H7 (cell line): ENCODE measurements at regions not wholly inside any gene's neighbourhood (a gene's known extent, or its start where the extent isn't known, plus 50 kb on each side); places are given as distances from the start of the nearest gene placed in this dataset.

Experiments
- DNase-seq: peaks from one replicate; pipeline ENCODE4 v3.0.0; 2012
- H3K27me3 ChIP-seq: 2 replicates; pipeline ENCODE4 v1.6.0; 2011; ENCODE audit warnings: mild to moderate bottlenecking, low read length; ENCODE audit not compliant: control insufficient read depth, insufficient read depth
- H3K36me3 ChIP-seq: replicated peaks from 2 replicates; pipeline ENCODE4 v1.5.1; 2011; ENCODE audit warnings: low read length; ENCODE audit not compliant: control insufficient read depth, insufficient read depth
- H3K4me3 ChIP-seq: 2 replicates; pipeline ENCODE4 v1.5.1; 2011; ENCODE audit warnings: low read depth, mild to moderate bottlenecking, control low read depth, low read length, moderate library complexity; ENCODE audit not compliant: insufficient read depth

DNA sequence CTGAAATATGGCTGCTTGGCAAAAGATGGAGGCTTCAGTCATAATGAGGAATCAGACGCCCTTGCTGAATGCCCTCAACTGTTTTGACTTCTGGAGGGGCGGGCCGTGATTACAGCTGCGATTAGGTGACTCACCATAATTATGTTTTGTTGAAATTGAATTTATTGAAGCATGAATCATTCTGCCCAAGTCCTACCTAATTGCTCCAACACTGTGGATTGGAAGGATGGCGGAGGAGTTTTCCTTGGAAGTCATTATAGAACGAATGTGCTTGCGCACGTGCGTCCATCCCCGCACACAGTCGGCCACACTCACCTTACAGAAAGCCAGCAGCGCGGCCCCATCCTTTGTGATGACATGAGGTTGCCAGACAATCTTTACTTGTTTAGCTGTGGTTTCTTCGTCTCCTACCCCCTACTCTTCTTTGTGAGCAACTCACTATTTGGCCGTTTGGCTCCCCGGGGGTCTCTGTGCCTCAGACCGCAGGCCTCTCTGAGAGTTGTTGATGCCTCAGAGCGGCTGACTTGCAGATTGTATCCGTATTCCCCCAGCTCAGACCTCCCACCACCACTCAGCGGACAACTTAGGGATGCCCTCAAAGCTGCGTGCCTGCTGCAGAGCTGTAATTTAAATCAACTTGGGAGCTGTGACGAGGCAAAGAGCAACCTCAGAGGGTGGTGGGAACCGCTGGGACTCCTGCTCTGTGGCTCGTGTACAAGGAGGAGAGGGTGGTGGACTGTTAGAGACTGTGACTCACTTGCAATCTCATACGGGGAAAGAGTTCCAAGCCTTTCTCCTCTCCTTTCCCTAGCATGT, 513.4 kb downstream of the TNS1 start:
- no peaks in the 10 kb centered on the region for H3K36me3 ChIP-seq
- peak; percentile 13 for DNase-seq
- H3K27me3 ChIP-seq = no peaks in the 10 kb centered on the region
- no peak overlapping the region for H3K4me3 ChIP-seq

DNA sequence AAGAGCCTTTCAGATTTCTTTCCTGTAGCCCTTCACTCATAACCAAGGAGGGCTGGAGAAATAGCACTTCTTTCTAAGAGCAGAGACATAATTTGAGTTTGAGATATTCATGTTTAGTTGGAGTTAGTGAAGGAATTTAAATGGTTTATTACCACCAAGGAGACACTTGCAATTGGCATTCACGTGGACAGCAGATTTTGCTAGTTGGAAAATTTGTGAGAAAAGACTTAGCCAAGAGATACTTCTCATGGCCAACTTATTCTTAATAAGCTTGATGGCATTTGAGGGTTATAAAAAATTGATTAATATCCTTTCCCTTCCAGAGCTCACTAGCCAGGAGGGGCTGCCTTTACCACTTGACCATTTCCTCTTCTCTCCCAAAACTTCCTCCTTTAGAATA, 518.7 kb downstream of the TNS1 start:
- DNase-seq = no peak
- no peaks in the 10 kb centered on the region for H3K27me3 ChIP-seq
- H3K4me3 ChIP-seq = no peak overlapping the region
- no peaks in the 10 kb centered on the region for H3K36me3 ChIP-seq

DNA sequence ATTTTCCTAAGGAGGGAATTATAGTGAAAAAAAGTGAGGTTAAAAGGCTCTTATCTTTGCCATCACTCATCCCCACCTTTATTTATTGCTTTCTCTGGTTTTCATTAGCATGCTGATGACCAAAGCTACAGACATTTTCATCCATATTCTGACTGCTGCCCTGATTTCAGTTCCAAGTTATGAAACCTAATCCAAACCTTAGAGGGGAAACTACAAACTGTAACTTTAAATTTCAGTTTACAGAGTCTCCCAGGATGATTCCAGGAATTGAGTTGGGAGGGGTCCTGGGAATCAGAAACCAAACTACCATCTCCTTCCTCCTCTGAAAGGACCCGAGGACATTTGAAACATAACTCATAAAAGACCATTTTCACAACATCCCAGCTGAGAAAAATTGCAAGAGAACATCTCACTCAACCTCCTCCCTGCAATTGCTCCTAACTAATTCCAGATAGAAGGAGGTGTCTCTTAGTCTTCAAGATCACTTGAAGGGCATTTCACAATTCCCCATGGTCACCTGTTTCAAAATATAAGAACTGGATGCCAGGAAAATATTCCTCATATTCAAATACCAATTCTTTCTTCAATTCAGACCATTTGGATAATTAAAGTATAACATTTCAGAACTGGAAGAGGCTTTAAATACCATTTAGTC, 520.6 kb downstream of the TNS1 start:
- Histone ChIP-seq H3K27me3 (no peaks in the 10 kb centered on the region), H3K36me3 (no peaks in the 10 kb centered on the region), H3K4me3 (no peak overlapping the region)
- no peak for DNase-seq

DNA sequence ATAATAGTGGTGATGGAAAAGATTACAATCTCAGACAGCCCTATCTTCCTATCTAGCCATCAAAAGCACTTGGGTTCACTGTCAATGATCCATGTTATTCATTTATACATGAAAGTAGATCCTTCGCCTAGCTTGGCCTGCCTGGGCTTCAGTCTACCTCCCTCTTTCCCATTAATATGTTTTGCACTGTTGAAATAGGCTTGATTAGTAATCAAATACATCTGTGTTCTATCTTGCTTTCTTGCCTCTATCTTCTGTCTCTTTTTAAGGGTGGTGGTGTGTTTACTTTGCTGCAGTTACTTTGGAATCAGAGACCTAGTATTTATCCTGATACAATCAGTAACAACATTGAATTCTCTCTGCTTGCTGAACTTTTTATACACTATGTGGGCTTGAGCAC, 521.2 kb downstream of the TNS1 start:
- H3K36me3 ChIP-seq = no peaks in the 10 kb centered on the region
- no peak for DNase-seq
- no peaks in the 10 kb centered on the region for H3K27me3 ChIP-seq
- H3K4me3 ChIP-seq = no peak overlapping the region

DNA sequence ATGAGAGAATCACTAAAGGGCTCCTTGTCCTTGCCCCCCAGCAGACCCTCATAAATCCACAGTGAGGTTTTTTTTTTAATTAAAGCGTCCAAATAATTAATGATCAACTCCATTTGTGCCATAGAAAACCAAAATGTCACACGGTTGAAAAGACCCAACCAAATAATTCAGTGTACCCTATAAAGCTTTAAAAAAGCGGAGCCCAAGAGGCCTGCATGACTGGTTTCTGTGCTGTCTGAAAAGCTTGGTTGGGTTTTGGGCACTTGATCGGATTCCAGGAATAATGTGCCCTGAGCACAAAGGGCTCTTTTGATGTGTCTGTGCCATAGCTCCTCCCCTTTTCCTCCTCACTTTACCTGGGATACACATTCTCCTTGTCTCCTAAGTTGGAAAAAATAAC, 523.2 kb downstream of the TNS1 start:
- Histone ChIP-seq H3K27me3 (no peaks in the 10 kb centered on the region), H3K4me3 (no peak overlapping the region), H3K36me3 (no peaks in the 10 kb centered on the region)
- DNase-seq = no peak

DNA sequence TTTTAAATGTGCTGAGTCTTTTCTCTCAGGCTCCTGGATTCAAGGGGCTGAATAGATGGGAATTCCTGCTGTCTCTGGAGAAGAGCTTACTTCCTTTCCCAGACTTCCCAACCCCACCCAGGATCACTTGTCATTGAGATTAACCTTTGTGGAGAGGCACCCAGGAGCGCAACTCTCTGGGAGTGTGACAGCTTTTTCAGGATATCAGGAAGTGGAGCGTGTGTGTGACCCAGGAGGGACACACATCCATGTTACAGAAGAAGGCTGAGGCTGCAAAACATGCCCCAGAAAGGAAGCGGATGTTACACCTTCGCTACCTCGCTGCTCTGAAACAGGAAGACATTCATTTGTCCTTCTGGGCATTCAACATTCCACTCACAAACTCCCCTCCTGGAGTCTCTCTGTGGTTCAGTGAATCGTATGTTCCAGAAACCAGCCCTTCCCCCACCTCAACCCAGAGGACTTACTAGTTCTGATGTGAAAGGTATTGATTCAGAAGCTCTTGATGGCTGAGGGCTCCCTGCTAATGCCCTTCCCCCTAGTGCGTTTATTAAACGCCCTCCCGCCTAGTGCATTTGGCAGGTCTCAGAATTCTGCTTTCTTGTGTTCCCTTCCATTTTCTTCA, 523.9 kb downstream of the TNS1 start:
- H3K36me3 ChIP-seq = no peaks in the 10 kb centered on the region
- no peak overlapping the region for H3K4me3 ChIP-seq
- H3K27me3 ChIP-seq = no peaks in the 10 kb centered on the region
- DNase-seq = no peak

DNA sequence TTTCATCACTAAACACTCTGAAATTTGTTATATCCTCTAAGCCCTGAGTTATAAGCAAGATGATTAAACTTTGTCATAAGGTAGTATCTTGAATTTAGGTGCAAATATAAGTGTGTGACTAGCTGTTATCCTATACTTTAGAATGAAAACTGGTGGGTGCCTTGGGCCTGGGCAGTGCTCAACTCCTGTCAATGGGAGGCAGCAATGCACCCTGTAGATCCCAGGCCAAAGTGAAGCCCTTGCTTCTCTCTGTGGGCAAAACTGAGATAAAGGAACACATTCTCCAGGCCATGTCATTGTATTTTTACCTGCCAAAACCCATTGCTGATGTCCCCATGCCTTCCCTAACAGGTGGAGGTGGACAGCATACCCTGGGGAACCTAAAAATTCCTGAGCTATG, 525.2 kb downstream of the TNS1 start:
- Histone ChIP-seq H3K36me3 (no peaks in the 10 kb centered on the region), H3K4me3 (no peak overlapping the region), H3K27me3 (no peaks in the 10 kb centered on the region)
- no peak for DNase-seq

DNA sequence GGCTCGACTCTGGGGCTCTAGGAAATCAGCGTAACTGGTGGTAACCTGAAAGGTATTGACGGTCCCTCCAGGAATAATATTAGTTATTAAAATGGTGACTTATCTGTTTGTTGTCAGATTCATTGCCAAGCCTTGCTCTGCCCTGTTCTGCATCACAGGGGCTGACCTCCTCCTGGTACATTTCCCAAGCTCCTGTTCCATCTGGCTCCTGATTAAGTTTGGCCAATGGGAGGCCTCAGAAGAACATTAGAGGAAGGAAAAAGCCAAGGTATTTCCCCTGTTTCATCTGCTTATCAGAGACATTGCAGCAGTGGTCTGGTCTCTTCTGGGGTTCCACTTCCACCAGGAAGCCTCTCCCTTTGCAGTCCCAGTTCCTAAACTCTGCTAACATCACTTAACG, 527.0 kb downstream of the TNS1 start:
- DNase-seq = no peak
- Histone ChIP-seq H3K36me3 (no peaks in the 10 kb centered on the region), H3K27me3 (no peaks in the 10 kb centered on the region), H3K4me3 (no peak overlapping the region)

DNA sequence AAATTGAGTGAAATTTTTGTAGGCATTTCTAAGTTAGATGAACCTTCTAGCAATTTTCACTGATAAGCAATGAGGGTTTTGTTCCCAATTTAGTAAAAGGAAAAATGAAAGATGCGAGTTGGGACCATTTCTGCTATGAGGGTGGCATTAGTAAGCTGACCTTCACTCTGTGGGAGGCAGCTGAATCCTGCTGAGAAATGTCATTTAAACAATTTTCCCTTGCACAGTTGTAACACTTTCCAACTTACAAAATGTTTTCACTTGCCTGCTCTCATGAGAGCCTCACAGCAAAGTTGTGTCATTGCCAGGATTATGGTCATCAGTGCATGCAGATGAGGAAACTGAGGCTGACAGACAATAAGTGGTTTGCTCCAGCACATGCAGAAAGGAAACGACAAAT, 527.7 kb downstream of the TNS1 start:
- H3K36me3 ChIP-seq = no peaks in the 10 kb centered on the region
- no peak for DNase-seq
- H3K27me3 ChIP-seq = no peaks in the 10 kb centered on the region
- no peak overlapping the region for H3K4me3 ChIP-seq

DNA sequence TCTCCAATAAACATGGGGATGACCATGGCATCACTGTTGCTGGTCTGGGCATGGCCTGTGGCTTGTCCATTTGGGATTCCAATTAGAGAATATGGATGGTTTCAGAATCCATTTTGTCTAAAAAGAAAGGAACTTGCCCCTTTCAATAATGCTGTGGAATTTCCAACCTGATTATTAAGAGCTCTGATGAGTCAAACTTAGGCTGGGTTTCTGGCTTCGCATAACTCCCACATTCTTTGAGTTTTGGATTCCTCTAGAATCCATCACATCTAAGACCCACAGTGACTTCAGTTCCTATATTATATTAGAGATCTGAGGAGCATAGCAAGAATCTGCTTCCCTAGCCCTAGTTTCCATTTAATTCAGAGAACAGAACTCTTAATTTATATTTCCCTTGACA, 531.5 kb downstream of the TNS1 start:
- H3K27me3 ChIP-seq = no peaks in the 10 kb centered on the region
- H3K36me3 ChIP-seq = no peaks in the 10 kb centered on the region
- DNase-seq = no peak
- no peak overlapping the region for H3K4me3 ChIP-seq

DNA sequence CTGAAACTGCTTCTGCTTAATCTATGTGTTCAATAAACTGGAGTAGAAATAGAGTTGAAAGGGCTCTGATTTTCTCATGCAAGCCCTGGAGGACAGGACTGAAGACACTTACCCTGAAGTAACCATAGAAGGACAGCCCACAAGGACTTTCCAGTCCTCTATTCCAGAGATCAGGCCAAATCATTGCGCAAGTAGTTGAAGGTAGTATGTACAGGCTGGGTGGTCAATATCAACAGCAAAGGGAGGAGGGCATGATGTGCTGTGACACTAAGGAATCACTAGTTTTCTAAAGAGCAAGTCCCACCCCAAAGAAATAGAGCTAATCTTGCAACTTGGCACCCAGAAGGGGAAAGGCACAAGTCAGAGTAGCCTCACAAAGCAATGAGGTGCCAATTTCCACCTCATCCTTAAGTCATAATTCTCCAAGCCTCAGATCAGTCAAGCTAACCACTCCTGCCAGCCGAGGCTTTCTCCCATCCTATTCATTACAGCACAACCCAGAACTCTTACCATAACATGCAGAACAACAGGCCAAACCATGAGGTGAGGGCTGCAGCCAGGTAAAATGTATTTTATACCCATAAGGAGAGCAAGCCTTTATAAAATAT, 533.5 kb downstream of the TNS1 start:
- no peaks in the 10 kb centered on the region for H3K36me3 ChIP-seq
- H3K27me3 ChIP-seq = no peaks in the 10 kb centered on the region
- H3K4me3 ChIP-seq = no peak overlapping the region
- DNase-seq = no peak

DNA sequence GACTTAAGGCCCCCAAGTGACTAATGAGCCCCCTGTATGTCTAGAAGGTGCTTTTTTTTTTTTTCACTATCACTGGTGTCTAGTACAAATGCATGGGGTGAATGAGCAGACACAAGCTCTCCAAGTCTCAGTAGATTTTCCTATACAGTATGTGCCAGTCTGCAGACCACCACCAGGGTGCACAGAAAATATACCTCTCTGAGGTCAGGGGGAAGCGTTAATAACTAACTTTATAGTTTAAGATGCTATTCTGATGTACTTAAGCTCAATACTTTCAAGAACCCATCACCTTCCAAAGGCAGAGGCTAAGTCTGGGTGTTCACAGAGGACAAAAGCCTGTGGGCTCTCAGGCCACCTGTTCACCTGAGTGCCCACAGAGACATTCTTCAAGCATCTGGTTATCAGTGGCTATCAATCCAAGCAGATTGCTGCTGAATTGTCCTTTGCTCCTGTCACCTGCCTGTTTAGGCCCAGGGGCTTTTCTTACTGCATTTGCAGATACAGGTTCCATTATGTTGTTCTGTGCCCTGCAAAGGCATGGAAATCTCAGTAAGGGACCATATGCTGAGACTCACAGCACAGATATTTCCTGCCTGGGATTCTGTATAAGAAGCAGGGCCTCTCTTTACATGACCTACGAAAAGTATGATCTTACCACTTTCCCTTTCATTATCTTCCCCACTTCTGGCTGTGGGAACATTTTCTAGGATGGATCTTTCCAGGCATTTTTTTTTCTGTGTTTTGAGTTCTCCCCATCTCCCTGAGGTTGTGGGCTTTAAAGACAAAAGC, 534.6 kb downstream of the TNS1 start:
- Histone ChIP-seq H3K4me3 (no peak overlapping the region), H3K27me3 (no peaks in the 10 kb centered on the region), H3K36me3 (no peaks in the 10 kb centered on the region)
- DNase-seq = no peak

DNA sequence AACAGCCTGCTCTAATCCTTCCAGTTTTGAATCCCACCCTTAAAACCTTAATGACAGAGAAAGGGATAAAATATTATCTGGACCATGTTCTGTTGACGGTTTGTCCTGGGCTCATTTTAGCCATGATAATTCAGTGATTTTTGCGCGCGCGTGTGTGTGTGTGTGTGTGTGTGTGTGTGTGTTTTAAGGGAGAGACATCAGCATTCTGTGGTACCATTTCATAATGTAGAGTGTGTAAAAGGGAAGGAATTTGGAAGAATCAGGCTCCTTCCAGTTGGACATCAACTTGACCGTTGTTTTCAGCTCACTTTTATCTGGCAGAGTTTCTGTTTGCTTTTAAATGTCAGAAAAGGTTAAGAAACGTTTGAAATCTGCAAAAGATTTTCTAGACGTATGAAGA, 535.5 kb downstream of the TNS1 start:
- Histone ChIP-seq H3K27me3 (no peaks in the 10 kb centered on the region), H3K36me3 (no peaks in the 10 kb centered on the region), H3K4me3 (no peak overlapping the region)
- DNase-seq = no peak

DNA sequence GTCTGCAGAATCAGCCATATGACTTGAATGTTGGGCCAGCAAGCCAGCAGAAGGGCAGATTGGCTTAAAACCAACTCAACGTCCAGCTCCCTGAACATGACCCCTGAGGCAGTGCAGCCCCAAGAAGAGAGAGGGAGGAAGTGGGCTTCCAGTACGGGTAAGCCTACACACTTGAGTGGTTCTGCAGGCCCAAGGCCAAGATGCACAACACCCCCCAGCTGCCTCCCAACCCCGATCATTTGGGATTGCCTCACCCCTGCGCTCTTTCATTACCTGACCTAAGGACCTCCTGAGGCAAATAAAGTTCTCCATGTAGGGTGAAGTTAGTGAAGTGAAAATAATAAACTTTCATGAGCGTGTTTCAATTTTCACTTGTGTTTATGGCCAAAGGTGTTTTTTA, 536.0 kb downstream of the TNS1 start:
- H3K36me3 ChIP-seq = no peaks in the 10 kb centered on the region
- H3K4me3 ChIP-seq = no peak overlapping the region
- no peaks in the 10 kb centered on the region for H3K27me3 ChIP-seq
- DNase-seq = no peak
